Brain microvascular endothelial cell (primary cell): ENCODE measurements at regions not wholly inside any gene's neighbourhood (a gene's known extent, or its start where the extent isn't known, plus 50 kb on each side); places are given as distances from the start of the nearest gene placed in this dataset.
A peak's percentile ranks its signal among the peaks of the same experiment; 100 is the strongest.

Experiments
- DNase-seq: peaks from one replicate; pipeline ENCODE4 v3.0.0-alpha.2; 2020
- H3K27ac ChIP-seq: fragments of 250-450 bp; sonication (Bioruptor Pico); 2 replicates; pipeline ENCODE4 v1.5.1; 2020; ENCODE audit warnings: mild to moderate bottlenecking, moderate library complexity
- H3K27me3 ChIP-seq: fragments of 250-450 bp; sonication (Bioruptor Pico); replicated peaks from 2 replicates; pipeline ENCODE4 v1.5.1; 2020; ENCODE audit warnings: mild to moderate bottlenecking
- H3K36me3 ChIP-seq: fragments of 250-450 bp; sonication (Bioruptor Pico); replicated peaks from 2 replicates; pipeline ENCODE4 v1.5.1; 2020; ENCODE audit warnings: mild to moderate bottlenecking
- H3K4me3 ChIP-seq: 2 replicates; pipeline ENCODE4 v1.5.1; 2011; ENCODE audit warnings: low read depth, mild to moderate bottlenecking, control low read depth, low read length, moderate library complexity
- in situ Hi-C: cut with HindIII; loops from 2 replicates; pipeline ENCODE4 v1.10.0; 2017; ENCODE audit warnings: low sequenced_read_pairs, low pct_ligation_motif_present
- TF ChIP-seq, protein P1 (sequence below): IDR thresholded peaks from 2 replicates; pipeline ENCODE4 v1.5.1; 2011; ENCODE audit warnings: low read depth, mild to moderate bottlenecking, moderate library complexity, low read length, control low read depth, inconsistent platforms; ENCODE audit errors: missing control alignments

DNA sequence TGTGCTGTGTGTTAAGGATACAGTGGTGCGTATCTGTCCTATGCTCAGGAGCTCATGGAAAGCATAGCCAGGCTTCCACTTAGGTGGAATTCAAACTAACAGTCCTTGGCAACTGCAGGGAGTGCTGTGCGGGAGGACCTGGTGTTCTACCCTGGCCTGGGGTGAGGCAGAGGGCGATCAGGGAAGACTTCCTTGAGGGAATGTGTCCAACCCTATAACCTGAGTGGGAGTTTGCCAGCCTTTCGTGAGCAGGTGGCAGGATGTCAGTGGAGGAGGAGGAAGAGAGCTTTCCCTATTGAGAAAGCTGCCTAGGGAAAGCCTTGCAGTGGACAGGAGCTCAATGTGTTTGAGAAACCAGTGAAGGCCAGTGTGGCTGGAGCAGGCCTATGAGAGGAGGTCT lies 271.1 kb upstream of the C2CD4B start:
- TF ChIP-seq, protein P1, sequence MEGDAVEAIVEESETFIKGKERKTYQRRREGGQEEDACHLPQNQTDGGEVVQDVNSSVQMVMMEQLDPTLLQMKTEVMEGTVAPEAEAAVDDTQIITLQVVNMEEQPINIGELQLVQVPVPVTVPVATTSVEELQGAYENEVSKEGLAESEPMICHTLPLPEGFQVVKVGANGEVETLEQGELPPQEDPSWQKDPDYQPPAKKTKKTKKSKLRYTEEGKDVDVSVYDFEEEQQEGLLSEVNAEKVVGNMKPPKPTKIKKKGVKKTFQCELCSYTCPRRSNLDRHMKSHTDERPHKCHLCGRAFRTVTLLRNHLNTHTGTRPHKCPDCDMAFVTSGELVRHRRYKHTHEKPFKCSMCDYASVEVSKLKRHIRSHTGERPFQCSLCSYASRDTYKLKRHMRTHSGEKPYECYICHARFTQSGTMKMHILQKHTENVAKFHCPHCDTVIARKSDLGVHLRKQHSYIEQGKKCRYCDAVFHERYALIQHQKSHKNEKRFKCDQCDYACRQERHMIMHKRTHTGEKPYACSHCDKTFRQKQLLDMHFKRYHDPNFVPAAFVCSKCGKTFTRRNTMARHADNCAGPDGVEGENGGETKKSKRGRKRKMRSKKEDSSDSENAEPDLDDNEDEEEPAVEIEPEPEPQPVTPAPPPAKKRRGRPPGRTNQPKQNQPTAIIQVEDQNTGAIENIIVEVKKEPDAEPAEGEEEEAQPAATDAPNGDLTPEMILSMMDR, result no peak
- in situ Hi-C loops, result no loop called here
- Histone ChIP-seq H3K36me3 (no peaks in the 10 kb centered on the region), H3K4me3 (no peak overlapping the region), H3K27me3 (no peaks in the 10 kb centered on the region), H3K27ac (no peak overlapping the region)
- no peak for DNase-seq

DNA sequence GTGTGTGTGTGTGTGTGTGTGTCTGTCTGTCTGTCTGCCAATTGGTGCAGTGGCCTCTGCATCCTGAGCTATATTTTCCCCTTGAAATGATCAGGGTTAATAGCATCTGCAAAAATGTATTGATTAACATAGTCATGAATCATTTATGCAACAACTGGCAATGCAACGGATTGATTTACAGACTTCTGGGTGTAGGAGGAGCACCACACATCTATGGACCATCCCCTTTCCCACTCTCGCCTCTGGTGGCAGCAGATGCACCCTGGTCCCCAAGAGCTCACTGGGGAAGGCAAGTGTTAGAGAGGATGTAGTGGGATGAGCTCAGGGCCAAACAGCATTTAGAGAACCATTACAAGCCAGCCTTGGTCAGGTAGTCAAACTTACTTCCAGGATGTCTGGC lies 272.7 kb upstream of the C2CD4B start:
- no peaks in the 10 kb centered on the region for H3K36me3 ChIP-seq

DNA sequence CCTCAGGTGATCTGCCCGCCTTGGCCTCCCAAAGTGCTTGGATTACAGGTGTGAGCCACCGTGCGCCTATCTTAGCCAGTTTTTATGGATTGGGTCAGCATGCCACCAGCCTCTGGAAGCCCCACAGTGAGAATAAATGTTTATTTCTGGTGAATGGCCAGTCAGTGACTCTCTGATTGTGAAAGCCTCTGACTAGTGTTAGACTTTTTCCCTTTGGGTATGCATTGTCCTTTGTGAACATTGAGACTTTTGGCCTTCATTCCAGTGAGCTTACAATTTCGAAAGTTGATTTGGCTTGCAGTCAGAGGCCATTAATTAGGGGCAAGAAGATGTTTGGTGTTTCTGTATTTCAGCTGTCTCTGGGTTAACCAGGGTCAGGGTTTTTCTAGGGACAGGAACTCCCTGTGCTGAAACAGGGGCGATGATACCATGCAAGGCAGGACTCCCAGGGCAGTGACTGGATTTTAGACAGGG lies 274.5 kb upstream of the C2CD4B start:
- Histone ChIP-seq H3K36me3 (no peaks in the 10 kb centered on the region), H3K27ac (no peak overlapping the region), H3K27me3 (no peaks in the 10 kb centered on the region), H3K4me3 (no peak overlapping the region)
- TF ChIP-seq, protein P1, result no peak
- no peak for DNase-seq
- in situ Hi-C loops, result no loop called here

More for the DNA sequence above, 272.7 kb upstream of the C2CD4B start:
- TF ChIP-seq, protein P1, result no peak
- Histone ChIP-seq H3K27ac (no peak overlapping the region), H3K4me3 (no peak overlapping the region), H3K27me3 (no peaks in the 10 kb centered on the region)
- in situ Hi-C loops, result no loop called here
- DNase-seq, result no peak

DNA sequence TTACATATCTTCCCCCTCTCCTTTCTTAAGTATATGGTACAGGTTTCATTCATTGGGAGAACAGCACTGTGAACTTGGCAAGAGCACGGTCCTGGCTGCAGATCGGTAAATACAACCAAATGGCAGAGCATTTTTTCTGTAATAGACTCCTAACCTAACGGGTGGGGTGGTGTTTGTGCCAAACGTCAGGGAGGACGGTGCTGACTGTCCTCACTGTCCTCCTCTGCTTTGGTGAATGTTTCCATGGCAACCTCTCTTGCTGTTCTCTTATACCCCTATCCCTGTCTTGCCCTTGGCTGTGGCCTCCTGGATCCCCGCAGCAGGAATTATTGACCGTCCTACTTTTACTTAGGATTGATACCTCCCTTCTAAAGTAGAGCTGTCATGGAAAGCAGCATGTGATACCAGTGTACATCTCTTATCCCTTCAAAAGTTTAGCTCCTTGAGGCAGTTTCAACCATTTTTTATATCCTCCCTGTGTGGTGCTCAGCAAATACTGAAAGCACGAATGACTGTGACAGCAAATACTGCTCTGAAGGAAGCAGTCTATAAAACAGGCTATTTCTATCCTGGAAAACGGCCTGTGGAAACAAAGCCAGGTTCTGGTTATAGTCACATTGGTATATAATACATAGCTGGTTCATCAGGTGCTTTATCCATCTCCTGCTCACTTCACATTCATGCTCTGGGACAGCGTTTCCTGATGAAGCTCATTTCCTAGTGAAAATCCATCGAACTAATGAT lies 275.4 kb upstream of the C2CD4B start:
- no peaks in the 10 kb centered on the region for H3K27me3 ChIP-seq
- DNase-seq, result no peak
- TF ChIP-seq, protein P1, result no peak
- in situ Hi-C loops, result no loop called here
- H3K27ac ChIP-seq, result no peak overlapping the region
- H3K4me3 ChIP-seq, result no peak overlapping the region
- no peaks in the 10 kb centered on the region for H3K36me3 ChIP-seq

DNA sequence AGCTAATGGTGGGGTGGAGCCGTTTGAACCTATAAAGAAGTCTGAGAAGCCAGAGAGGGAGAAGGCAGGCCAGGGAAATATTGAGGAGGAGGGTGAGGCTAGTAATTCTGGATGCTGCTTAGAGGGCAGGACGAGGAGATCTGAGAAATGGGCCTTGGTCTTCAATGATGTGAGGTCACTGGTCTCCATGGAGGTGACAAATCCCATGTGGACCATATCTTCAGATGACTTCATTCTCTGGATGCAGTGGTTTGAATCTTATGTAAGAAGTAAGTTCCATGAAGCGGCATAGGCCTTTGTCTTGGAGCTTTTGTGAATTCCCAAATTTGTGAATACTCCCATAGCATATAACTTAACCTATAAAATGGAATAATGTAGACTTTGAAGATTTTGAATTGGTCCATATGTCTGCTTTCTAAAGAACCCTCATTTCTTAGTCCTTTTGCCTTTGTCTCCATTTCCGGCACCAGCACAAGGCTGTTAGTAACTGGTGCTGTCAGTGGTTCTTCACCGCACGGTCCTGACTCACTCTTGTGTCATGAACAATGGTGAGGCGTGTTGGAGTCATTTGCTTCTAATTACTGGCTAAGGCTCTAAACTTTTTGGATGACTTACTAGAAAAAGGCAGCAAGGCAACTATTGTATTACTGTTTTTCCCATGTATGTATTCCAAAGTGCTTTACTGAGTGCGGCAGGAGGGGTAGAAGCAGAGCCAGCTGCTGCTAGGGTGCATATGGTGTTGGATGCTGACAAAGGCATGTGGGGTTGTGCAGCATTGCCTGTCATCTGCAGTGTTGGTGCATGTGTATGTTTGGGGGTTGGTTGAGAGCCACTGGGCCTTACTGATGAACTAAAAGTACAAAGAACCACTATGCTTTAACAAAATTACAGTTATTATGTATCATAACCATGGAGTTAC lies 279.3 kb upstream of the C2CD4B start:
- Histone ChIP-seq H3K36me3 (no peaks in the 10 kb centered on the region), H3K27me3 (no peaks in the 10 kb centered on the region), H3K27ac (peak overlapping the region; percentile 35), H3K4me3 (no peak overlapping the region)
- in situ Hi-C loops, result no loop called here
- TF ChIP-seq, protein P1, result no peak
- peak; percentile 89 for DNase-seq
